Spleen (tissue), 11 donors: ENCODE measurements at regions not wholly inside any gene's neighbourhood (a gene's known extent, or its start where the extent isn't known, plus 50 kb on each side); places are given as distances from the start of the nearest gene placed in this dataset.

Experiments used
- DNase-seq: peaks from one replicate; pipeline ENCODE4 v3.0.0-alpha.2; 2020
- H3K27ac ChIP-seq, 8 donors: fragments of 200-600 bp; sonication (generic) in 7 of 8; 1 replicate in 4 of 8; 2 replicates in 4 of 8; pipeline versions ENCODE4 v1.5.0 to v1.8.0; 2016 to 2021; ENCODE audit warnings: inconsistent platforms in 4 of 8, mild to moderate bottlenecking in 4 of 8, moderate library complexity in 1 of 8
- H3K27me3 ChIP-seq, 7 donors: fragments of 200-600 bp; sonication (generic) in 6 of 7; replicated peaks in 1 of 7; 1 replicate in 4 of 7; 2 replicates in 3 of 7; pipeline versions ENCODE4 v1.5.0 to v1.8.0; 2016 to 2021; ENCODE audit warnings: inconsistent platforms in 3 of 7, mild to moderate bottlenecking in 1 of 7
- H3K36me3 ChIP-seq, 6 donors: fragments of 200-600 bp; sonication (generic) in 5 of 6; 1 replicate in 4 of 6; 2 replicates in 2 of 6; pipeline versions ENCODE4 v1.5.0 to v1.8.0; 2016 to 2021; ENCODE audit warnings: inconsistent platforms in 2 of 6
- H3K4me1 ChIP-seq, 6 donors: fragments of 200-600 bp; sonication (generic) in 5 of 6; 1 replicate in 3 of 6; 2 replicates in 3 of 6; pipeline versions ENCODE4 v1.5.0 to v1.8.0; 2016 to 2021; ENCODE audit warnings: inconsistent platforms in 3 of 6
- H3K4me3 ChIP-seq, 8 donors: fragments of 200-600 bp; sonication (generic) in 7 of 8; 1 replicate in 4 of 8; 2 replicates in 4 of 8; pipeline versions ENCODE4 v1.5.0 to v1.8.0; 2016 to 2021; ENCODE audit warnings: inconsistent platforms in 4 of 8, mild to moderate bottlenecking in 4 of 8, moderate library complexity in 2 of 8
- H3K9me3 ChIP-seq, 8 donors: fragments of 200-600 bp; sonication (generic) in 7 of 8; 1 replicate in 4 of 8; 2 replicates in 4 of 8; pipeline versions ENCODE4 v1.5.0 to v1.8.0; 2016 to 2021; ENCODE audit warnings: inconsistent platforms in 4 of 8
- POLR2A ChIP-seq, 3 donors: fragments of 450-650 bp; IDR thresholded peaks; one replicate each; pipeline ENCODE4 v1.5.1; 2017; ENCODE audit warnings: antibody characterized with exemption in 3 of 3, mild to moderate bottlenecking in 1 of 3
- POLR2AphosphoS5 ChIP-seq, 3 donors: sonication (generic); formaldehyde crosslinking; IDR thresholded peaks; one replicate each; pipeline ENCODE4 v1.5.1; 2017; ENCODE audit warnings: antibody characterized with exemption in 3 of 3
- WGBS, 5 donors: extraction: QIAGEN DNeasy Blood & Tissue Kit in 3 of 5; methylation state at CpG; one replicate each; pipeline versions ENCODE4 v1.1.5 to v1.1.7; 2013 to 2018; 5-methylcytosine and 5-hydroxymethylcytosine counted together
- intact Hi-C: fragments of 100-400 bp; cut with DNase I; formaldehyde crosslinking; loops from one replicate; pipeline ENCODE4 v1.15.0; 2023; ENCODE audit warnings: low total_unique reads
- TF ChIP-seq, protein P1 (sequence below), 11 experiments: fragments of 200-600 bp in 7 of 11; fragments of 450-650 bp in 4 of 11; sonication (generic) in 4 of 11; IDR thresholded peaks in 8 of 11; conservative IDR thresholded peaks in 3 of 11; 1 replicate in 7 of 11; 2 replicates in 4 of 11; pipeline versions ENCODE4 v1.4.0 to v1.8.0; 2016 to 2021; ENCODE audit warnings: antibody characterized with exemption in 11 of 11, inconsistent platforms in 4 of 11, mild to moderate bottlenecking in 1 of 11
- donor health status: healthy with polysubstance abuse.
- donor health status: DM: no; HTN: no; CAD: no; lungs with moderate emphysema.
- donor health status: DM: no; HTN: no; CAD: no.
- donor health status: Bipolar disorder and iron deficiency.
- donor health status: healthy.
- donor health status: DM: no; HTN: no; CAD: no.
- donor health status: DM: yes; HTN: yes; CAD: no.

DNA sequence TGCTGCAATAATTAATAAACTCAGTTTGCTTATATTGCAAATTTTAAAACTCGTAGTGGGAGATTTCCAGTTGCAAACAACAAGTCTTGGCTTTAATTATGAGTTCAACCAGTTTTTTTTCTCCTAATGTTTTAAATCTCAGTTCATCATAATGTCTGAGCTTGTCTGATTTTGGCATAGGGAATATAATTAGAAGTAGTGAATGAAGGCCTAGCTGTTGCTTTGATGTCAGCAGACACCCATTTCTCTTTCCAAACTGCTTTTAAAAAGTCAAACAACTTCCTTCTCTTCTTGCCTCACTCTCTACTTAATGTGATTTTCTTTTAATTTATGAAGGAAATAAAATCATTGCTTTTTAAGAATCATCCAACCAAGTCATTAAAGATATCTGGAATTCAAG is 1462.1 kb downstream of the DPP10 start:
- Histone ChIP-seq H3K4me3 (no peak overlapping the region), H3K27me3 (no peaks in the 10 kb centered on the region), H3K9me3 (peaks cover 0 to 15% (median 10%) of the 10 kb centered on the region in 8 donors), H3K36me3 (no peaks in the 10 kb centered on the region), H3K4me1 (no peaks in the 10 kb centered on the region), H3K27ac (no peak overlapping the region)
- intact Hi-C loops: no loop called here
- 64 to 79% (median 69%) methylated on average over 1 of the region's 1 CpG for WGBS, 5 donors
- no peak for TF ChIP-seq POLR2AphosphoS5 (IDR thresholded peaks at IDR 0.05)
- TF ChIP-seq POLR2A (IDR thresholded peaks at IDR 0.05): no peak
- TF ChIP-seq, protein P1, sequence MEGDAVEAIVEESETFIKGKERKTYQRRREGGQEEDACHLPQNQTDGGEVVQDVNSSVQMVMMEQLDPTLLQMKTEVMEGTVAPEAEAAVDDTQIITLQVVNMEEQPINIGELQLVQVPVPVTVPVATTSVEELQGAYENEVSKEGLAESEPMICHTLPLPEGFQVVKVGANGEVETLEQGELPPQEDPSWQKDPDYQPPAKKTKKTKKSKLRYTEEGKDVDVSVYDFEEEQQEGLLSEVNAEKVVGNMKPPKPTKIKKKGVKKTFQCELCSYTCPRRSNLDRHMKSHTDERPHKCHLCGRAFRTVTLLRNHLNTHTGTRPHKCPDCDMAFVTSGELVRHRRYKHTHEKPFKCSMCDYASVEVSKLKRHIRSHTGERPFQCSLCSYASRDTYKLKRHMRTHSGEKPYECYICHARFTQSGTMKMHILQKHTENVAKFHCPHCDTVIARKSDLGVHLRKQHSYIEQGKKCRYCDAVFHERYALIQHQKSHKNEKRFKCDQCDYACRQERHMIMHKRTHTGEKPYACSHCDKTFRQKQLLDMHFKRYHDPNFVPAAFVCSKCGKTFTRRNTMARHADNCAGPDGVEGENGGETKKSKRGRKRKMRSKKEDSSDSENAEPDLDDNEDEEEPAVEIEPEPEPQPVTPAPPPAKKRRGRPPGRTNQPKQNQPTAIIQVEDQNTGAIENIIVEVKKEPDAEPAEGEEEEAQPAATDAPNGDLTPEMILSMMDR (IDR thresholded peaks at IDR 0.05 in 8 of 11, conservative IDR thresholded peaks at IDR 0.05 in 3 of 11): no peak
- DNase-seq: no peak

DNA sequence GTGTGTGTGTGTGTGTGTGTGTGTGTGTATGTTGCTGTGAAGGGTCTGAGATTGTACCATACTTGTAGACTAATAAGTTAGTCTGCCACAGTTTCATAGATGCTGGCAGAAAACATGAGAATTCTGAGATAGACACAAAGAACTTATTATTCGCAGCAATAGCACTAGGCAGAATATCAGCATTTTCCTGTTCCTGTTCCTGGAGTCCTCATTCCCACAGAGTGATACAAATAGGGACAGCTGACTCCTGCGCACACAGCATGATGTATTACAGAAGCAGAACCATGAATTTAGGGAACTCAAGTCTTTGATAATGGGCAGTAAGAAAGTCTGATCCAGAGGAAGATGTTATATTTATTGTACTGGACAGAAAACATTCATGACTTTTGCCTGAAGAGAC is 1466.3 kb downstream of the DPP10 start:
- H3K4me3 ChIP-seq: no peak overlapping the region
- no peak overlapping the region for H3K27ac ChIP-seq
- H3K9me3 ChIP-seq: peaks cover 0 to 4% (median under 1%) of the 10 kb centered on the region in 8 donors
- H3K27me3 ChIP-seq: no peaks in the 10 kb centered on the region
- H3K36me3 ChIP-seq: no peaks in the 10 kb centered on the region
- intact Hi-C loops: no loop called here
- no peaks in the 10 kb centered on the region for H3K4me1 ChIP-seq
- TF ChIP-seq POLR2AphosphoS5 (IDR thresholded peaks at IDR 0.05) (no peak), POLR2A (IDR thresholded peaks at IDR 0.05) (no peak)
- TF ChIP-seq, protein P1 (IDR thresholded peaks at IDR 0.05 in 8 of 11, conservative IDR thresholded peaks at IDR 0.05 in 3 of 11): no peak
- no peak for DNase-seq
- WGBS, 5 donors: 45 to 61% (median 52%) methylated on average over 2 of the region's 2 CpGs

DNA sequence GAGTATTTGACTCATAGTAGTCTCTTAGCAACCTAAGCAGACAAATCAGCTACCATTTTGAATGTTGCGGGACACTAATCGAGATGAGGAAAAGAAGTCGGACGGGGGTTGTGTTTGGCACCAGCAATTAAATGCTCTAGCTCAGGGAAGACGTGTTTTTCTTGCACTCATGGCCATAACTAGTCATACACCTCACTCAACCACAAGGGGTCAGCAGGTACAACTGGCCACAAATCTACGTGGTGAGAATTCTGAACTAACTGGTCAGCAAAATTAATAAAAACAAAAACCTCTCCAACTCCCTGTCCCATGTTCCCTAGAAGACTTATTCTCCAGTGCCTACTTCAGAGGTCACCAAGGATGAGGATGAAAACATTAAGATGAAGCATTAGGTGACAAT is 1467.8 kb downstream of the DPP10 start:
- intact Hi-C loops: no loop called here
- H3K36me3 ChIP-seq: no peaks in the 10 kb centered on the region
- 56 to 75% (median 69%) methylated on average over 6 of the region's 6 CpGs for WGBS, 5 donors
- H3K4me1 ChIP-seq: no peaks in the 10 kb centered on the region
- TF ChIP-seq POLR2A (IDR thresholded peaks at IDR 0.05) (no peak), POLR2AphosphoS5 (IDR thresholded peaks at IDR 0.05) (no peak)
- TF ChIP-seq, protein P1 (IDR thresholded peaks at IDR 0.05 in 8 of 11, conservative IDR thresholded peaks at IDR 0.05 in 3 of 11): no peak
- H3K27ac ChIP-seq: no peak overlapping the region
- no peak for DNase-seq
- no peaks in the 10 kb centered on the region for H3K27me3 ChIP-seq
- no peak overlapping the region for H3K4me3 ChIP-seq
- peaks cover 0 to 7% (median 1%) of the 10 kb centered on the region in 8 donors for H3K9me3 ChIP-seq

DNA sequence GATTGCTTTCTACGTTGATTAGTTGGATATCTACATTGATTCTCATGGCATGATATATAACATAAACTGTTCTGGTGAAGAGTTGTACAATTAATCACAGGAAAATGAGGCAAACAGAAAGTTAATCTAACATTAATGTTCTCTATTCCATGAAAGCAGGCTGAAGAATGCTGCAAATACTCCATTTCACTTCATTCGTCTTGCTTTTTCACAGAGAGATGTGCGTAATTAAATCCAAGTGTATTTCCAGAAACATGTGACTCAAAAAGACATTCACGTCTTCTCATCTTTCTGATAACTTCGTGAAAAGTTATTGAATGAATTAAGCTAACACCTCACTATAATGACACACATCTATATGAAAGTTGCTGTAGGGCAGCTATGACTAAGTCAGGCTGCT is 1471.5 kb downstream of the DPP10 start:
- intact Hi-C loops: no loop called here
- no peak overlapping the region for H3K4me3 ChIP-seq
- no peak overlapping the region for H3K27ac ChIP-seq
- no peaks in the 10 kb centered on the region for H3K36me3 ChIP-seq
- no peak for DNase-seq
- TF ChIP-seq POLR2A (IDR thresholded peaks at IDR 0.05): no peak
- TF ChIP-seq, protein P1 (IDR thresholded peaks at IDR 0.05 in 8 of 11, conservative IDR thresholded peaks at IDR 0.05 in 3 of 11): no peak
- no peak for TF ChIP-seq POLR2AphosphoS5 (IDR thresholded peaks at IDR 0.05)
- H3K27me3 ChIP-seq: no peaks in the 10 kb centered on the region
- H3K9me3 ChIP-seq: peaks cover 0 to 20% (median 4%) of the 10 kb centered on the region in 8 donors
- WGBS, 5 donors: 79 to 88% (median 85%) methylated on average over 5 of the region's 5 CpGs
- no peaks in the 10 kb centered on the region for H3K4me1 ChIP-seq
